ENCODE measurements at regions not wholly inside any gene's neighbourhood (a gene's known extent, or its start where the extent isn't known, plus 50 kb on each side); places are given as distances from the start of the nearest gene placed in this dataset.

DNA sequence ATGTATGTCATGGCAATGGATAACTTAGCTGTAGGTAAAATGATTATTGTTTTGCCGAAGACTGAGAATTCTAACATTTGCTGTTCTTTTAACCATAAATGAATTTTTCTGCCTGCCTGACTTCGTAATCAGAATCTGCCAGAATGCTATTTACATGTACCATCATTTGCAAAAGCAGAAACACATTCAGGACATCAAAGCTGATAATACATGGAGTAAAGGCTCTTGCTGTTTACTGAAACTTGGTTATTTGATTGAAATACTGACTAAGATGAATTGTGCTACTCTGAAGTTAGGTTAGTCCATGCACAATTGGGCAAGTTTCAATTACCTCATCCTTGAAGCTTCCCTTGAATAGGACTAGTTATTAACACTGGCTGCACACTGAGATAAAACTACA is 293.8 kb downstream of the PLA2G4A start:
- TF ChIP-seq CEBPB (IDR thresholded peaks at IDR 0.05), result no peak
- no peak for TF ChIP-seq RAD21 (IDR thresholded peaks at IDR 0.05; ENCODE audit: low read depth)
- no peak for TF ChIP-seq TAF1 (IDR thresholded peaks at IDR 0.05; ENCODE audit: low read depth)
- no peak for TF ChIP-seq EP300 (IDR thresholded peaks at IDR 0.05; ENCODE audit: borderline replicate concordance)
- no peak for TF ChIP-seq EGR1 (IDR thresholded peaks at IDR 0.05)
- no peak for TF ChIP-seq REST (IDR thresholded peaks at IDR 0.05; ENCODE audit: low read depth)
- no peak for TF ChIP-seq TCF12 (IDR thresholded peaks at IDR 0.05; ENCODE audit: low read depth)
- no peak for TF ChIP-seq MAX (IDR thresholded peaks at IDR 0.05)
